ENCODE measurements at regions not wholly inside any gene's neighbourhood (a gene's known extent, or its start where the extent isn't known, plus 50 kb on each side); places are given as distances from the start of the nearest gene placed in this dataset.
A peak's percentile ranks its signal among the peaks of the same experiment; 100 is the strongest.

- H3K4me3 ChIP-seq (ENCODE audit: low read depth, low read length), result no peak overlapping the region
- H3K27me3 ChIP-seq, result no peaks in the 10 kb centered on the region
- no peak for TF ChIP-seq CTCF (IDR thresholded peaks at IDR 0.05; ENCODE audit: low read depth, low read length)
- peaks cover 9% of the 10 kb centered on the region for H3K4me1 ChIP-seq
- no peaks in the 10 kb centered on the region for H3K9me3 ChIP-seq
- H3K36me3 ChIP-seq, result no peaks in the 10 kb centered on the region
- DNase-seq, result no peak
These were observed 206.6 kb downstream of the TLE3 start for GRCh38 chr15:69891070-69891536.

DNA sequence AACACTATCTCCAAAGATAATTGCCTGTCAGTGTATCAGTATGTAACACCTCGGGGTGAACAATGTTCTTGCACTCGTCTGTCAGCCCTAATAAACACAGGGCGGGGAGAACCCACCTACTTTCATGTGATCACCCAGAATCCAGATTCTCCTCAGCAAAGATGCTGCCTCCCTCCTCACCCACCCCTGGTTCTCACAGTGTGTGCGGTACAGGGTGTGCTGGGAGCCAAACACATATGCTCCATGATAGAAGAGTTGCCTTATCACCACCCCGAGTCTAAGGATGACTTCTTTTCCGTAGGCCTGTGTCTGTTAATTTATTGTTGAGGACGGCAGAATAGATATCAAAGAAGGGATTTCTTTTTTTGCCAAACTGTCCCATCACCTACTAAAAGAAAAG lies 206.1 kb downstream of the TLE3 start:
- no peaks in the 10 kb centered on the region for H3K27me3 ChIP-seq
- no peaks in the 10 kb centered on the region for H3K9me3 ChIP-seq
- H3K4me1 ChIP-seq, result peaks cover 9% of the 10 kb centered on the region
- no peaks in the 10 kb centered on the region for H3K36me3 ChIP-seq
- no peak for DNase-seq
- no peak for TF ChIP-seq CTCF (IDR thresholded peaks at IDR 0.05; ENCODE audit: low read depth, low read length)
- no peak overlapping the region for H3K4me3 ChIP-seq (ENCODE audit: low read depth, low read length)

DNA sequence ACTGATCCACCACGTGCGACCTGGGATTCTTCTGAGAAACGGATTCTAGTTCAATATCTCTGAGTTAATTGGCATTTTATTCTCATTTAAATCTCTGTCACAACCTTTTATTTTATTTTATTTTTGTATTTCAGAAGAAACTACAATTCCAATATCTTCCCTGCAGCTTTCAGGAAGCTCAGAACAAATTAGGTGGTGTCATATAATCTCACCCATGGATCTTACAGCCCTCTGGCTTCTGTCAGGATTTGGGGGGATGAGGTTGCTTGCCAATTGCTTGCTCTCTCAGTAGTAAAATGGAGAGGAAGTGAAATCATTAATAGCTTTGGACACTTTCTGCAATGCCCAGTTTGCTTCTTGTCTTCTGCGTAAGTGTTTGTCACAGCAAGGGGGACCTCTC lies 205.4 kb downstream of the TLE3 start:
- Histone ChIP-seq H3K9me3 (no peaks in the 10 kb centered on the region), H3K4me1 (peaks cover 12% of the 10 kb centered on the region), H3K27me3 (no peaks in the 10 kb centered on the region), H3K36me3 (no peaks in the 10 kb centered on the region), H3K4me3 (ENCODE audit: low read depth, low read length) (no peak overlapping the region)
- TF ChIP-seq CTCF (IDR thresholded peaks at IDR 0.05; ENCODE audit: low read depth, low read length), result no peak
- no peak for DNase-seq

DNA sequence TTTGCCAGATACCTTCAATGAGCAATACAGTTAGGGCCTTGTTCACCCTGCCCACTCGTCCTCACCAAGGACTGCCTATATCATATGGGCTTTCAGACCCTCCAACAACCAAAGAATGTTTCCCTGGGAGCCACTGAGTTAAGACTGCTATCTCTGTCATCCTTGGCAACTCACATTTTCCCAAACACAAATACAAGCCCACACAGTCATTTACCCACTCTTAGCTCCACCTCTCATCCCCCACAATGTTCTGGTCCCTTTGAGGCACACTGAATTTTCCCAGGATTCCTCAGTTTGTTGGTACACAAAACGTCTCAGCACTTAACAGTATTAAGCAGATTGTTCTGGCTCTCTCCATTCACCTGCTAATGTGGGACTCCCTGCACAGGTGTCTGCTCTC lies 204.6 kb downstream of the TLE3 start:
- DNase-seq, result no peak
- Histone ChIP-seq H3K9me3 (no peaks in the 10 kb centered on the region), H3K4me3 (ENCODE audit: low read depth, low read length) (no peak overlapping the region), H3K27me3 (no peaks in the 10 kb centered on the region), H3K4me1 (peaks cover 19% of the 10 kb centered on the region), H3K36me3 (no peaks in the 10 kb centered on the region)
- no peak for TF ChIP-seq CTCF (IDR thresholded peaks at IDR 0.05; ENCODE audit: low read depth, low read length)

- Histone ChIP-seq H3K4me3 (ENCODE audit: low read depth, low read length) (no peak overlapping the region), H3K27me3 (no peaks in the 10 kb centered on the region), H3K36me3 (no peaks in the 10 kb centered on the region), H3K9me3 (no peaks in the 10 kb centered on the region), H3K4me1 (peaks cover 20% of the 10 kb centered on the region)
- TF ChIP-seq CTCF (IDR thresholded peaks at IDR 0.05; ENCODE audit: low read depth, low read length), result no peak
- peak; percentile 87 for DNase-seq
These were observed 203.9 kb downstream of the TLE3 start for GRCh38 chr15:69893863-69894262.

GRCh38 chr15:69895202-69895601 lies 202.5 kb downstream of the TLE3 start:
- DNase-seq, result no peak
- H3K4me1 ChIP-seq, result peaks cover 20% of the 10 kb centered on the region
- no peak for TF ChIP-seq CTCF (IDR thresholded peaks at IDR 0.05; ENCODE audit: low read depth, low read length)
- no peaks in the 10 kb centered on the region for H3K9me3 ChIP-seq
- no peak overlapping the region for H3K4me3 ChIP-seq (ENCODE audit: low read depth, low read length)
- no peaks in the 10 kb centered on the region for H3K36me3 ChIP-seq
- H3K27me3 ChIP-seq, result no peaks in the 10 kb centered on the region

Measured in BE2C (cell line).